GM12878 (cell line): ENCODE measurements at regions not wholly inside any gene's neighbourhood (a gene's known extent, or its start where the extent isn't known, plus 50 kb on each side); places are given as distances from the start of the nearest gene placed in this dataset.
A peak's percentile ranks its signal among the peaks of the same experiment; 100 is the strongest.

Source experiments
- ATAC-seq: fragments of 200-7000 bp; cut with Tn5 transposase; 3 replicates; pipeline ENCODE4 v1.9.1; 2020; ENCODE audit warnings: mild to moderate bottlenecking, moderate library complexity
- BruUV-seq: library from RNA; stranded (reverse); fragments of 400-500 nt; replicated peaks from 2 replicates; lab custom pipeline; 2021; lab: Mats Ljungman, UMichigan
- CTCF ChIA-PET: fragments of 300-600 bp; sonication (Branson Sonifier 250); formaldehyde crosslinking; extraction: SDS; loops from one replicate; lab custom pipeline; 2021; ENCODE audit warnings: inconsistent platforms; lab: Yijun Ruan, JAX
- POLR2A ChIA-PET: fragments of 350-600 bp; formaldehyde crosslinking; extraction: SDS; loops from one replicate; lab custom pipeline; 2021; ENCODE audit warnings: inconsistent platforms; lab: Charles Lee
- RAD21 ChIA-PET: fragments of 300-600 bp; sonication (Branson Sonifier 250); formaldehyde crosslinking; loops from one replicate; lab custom pipeline; 2023; ENCODE audit warnings: antibody characterized with exemption; ENCODE audit not compliant: unreplicated experiment; lab: Charles Lee
- SMC1A ChIA-PET: fragments of 300-600 bp; sonication (Branson Sonifier 250); formaldehyde crosslinking; loops from one replicate; lab custom pipeline; 2023; ENCODE audit not compliant: unreplicated experiment, uncharacterized antibody; lab: Charles Lee
- DNase-seq: peaks from one replicate; pipeline ENCODE4 v3.0.0-alpha.2; 2011; ENCODE audit warnings: low read depth, low spot score
- FAIRE-seq: peaks from 3 replicates; lab custom pipeline; 2011; peaks lifted over from hg19 to GRCh38; lab: Jason Lieb, UNC
- H2AFZ ChIP-seq: 2 replicates; pipeline ENCODE4 v1.6.0; 2011; ENCODE audit warnings: low read depth, low read length, control low read depth; ENCODE audit not compliant: control insufficient read depth
- H3K27ac ChIP-seq: 2 replicates; pipeline ENCODE4 v1.5.1; 2011; ENCODE audit warnings: control low read depth; ENCODE audit not compliant: control insufficient read depth, insufficient read depth
- H3K27me3 ChIP-seq, 2 experiments: replicated peaks in 1 of 2; 2 replicates each; pipeline versions ENCODE4 v1.6.0 to v1.6.1; 2011; ENCODE audit warnings: low read length in 1 of 2; ENCODE audit not compliant: control insufficient read depth in 2 of 2, insufficient read depth in 2 of 2
- H3K36me3 ChIP-seq, 2 experiments: 2 replicates each; pipeline ENCODE4 v1.5.1; 2011; ENCODE audit warnings: low read length in 1 of 2; ENCODE audit not compliant: control insufficient read depth in 2 of 2, insufficient read depth in 2 of 2
- H3K4me1 ChIP-seq: 2 replicates; pipeline ENCODE4 v1.6.1; 2011; ENCODE audit warnings: mild to moderate bottlenecking, low read length, moderate library complexity, mixed read lengths; ENCODE audit not compliant: control insufficient read depth, insufficient read depth
- H3K4me2 ChIP-seq: 2 replicates; pipeline ENCODE4 v1.6.0; 2011; ENCODE audit warnings: control low read depth; ENCODE audit not compliant: control insufficient read depth, insufficient read depth
- H3K4me3 ChIP-seq: fragments of 200-600 bp; sonication (generic); 2 replicates; pipeline ENCODE4 v1.5.1; 2016
- H3K79me2 ChIP-seq: 2 replicates; pipeline ENCODE4 v1.6.0; 2011; ENCODE audit warnings: low read length; ENCODE audit not compliant: control insufficient read depth, insufficient read depth
- H3K9ac ChIP-seq: 2 replicates; pipeline ENCODE4 v1.8.0; 2011; ENCODE audit warnings: low read length, control low read depth, mixed read lengths; ENCODE audit not compliant: control insufficient read depth, insufficient read depth
- H3K9me3 ChIP-seq: replicated peaks from 3 replicates; pipeline ENCODE4 v1.5.1; 2011; ENCODE audit warnings: mild to moderate bottlenecking, low read length; ENCODE audit not compliant: control insufficient read depth, insufficient read depth
- H4K20me1 ChIP-seq: 2 replicates; pipeline ENCODE4 v1.6.0; 2011; ENCODE audit not compliant: control insufficient read depth, insufficient read depth
- BACH1 ChIP-seq: fragments of 450-650 bp; IDR thresholded peaks from 2 replicates; pipeline ENCODE4 v1.6.1; 2017; ENCODE audit warnings: mild to moderate bottlenecking, borderline replicate concordance
- BHLHE40 ChIP-seq, 2 experiments: fragments of 450-650 bp in 1 of 2; IDR thresholded peaks; 2 replicates each; pipeline ENCODE4 v1.6.1; 2011 to 2017; ENCODE audit warnings: low read depth in 2 of 2, borderline replicate concordance in 1 of 2, improper control_type of control experiment in 1 of 2, low read length in 1 of 2, mild to moderate bottlenecking in 1 of 2
- BMI1 ChIP-seq: fragments of 450-650 bp; IDR thresholded peaks from 2 replicates; pipeline ENCODE4 v1.6.1; 2016; ENCODE audit warnings: mild to moderate bottlenecking, moderate library complexity, borderline replicate concordance
- BRCA1 ChIP-seq: IDR thresholded peaks from 2 replicates; pipeline ENCODE4 v1.6.1; 2011; ENCODE audit warnings: low read depth, low read length, improper control_type of control experiment
- DPF2 ChIP-seq: fragments of 450-650 bp; IDR thresholded peaks from 2 replicates; pipeline ENCODE4 v1.6.1; 2017; ENCODE audit warnings: mild to moderate bottlenecking
- EP300 ChIP-seq, 2 experiments: fragments of 150-350 bp in 1 of 2; IDR thresholded peaks; 2 replicates each; pipeline ENCODE4 v1.6.1; 2011 to 2012; ENCODE audit warnings: low read depth in 2 of 2, low read length in 2 of 2, borderline replicate concordance in 1 of 2, improper control_type of control experiment in 1 of 2, inconsistent platforms in 1 of 2; ENCODE audit not compliant: control insufficient read depth in 1 of 2
- ETV6 ChIP-seq, 2 experiments: fragments of 450-650 bp in 1 of 2; IDR thresholded peaks in 1 of 2; conservative IDR thresholded peaks in 1 of 2; 2 replicates each; pipeline ENCODE4 v1.6.1; 2014; ENCODE audit warnings: antibody characterized with exemption in 1 of 2, borderline replicate concordance in 1 of 2, low read depth in 1 of 2, mild to moderate bottlenecking in 1 of 2, moderate library complexity in 1 of 2
- KAT2A ChIP-seq: conservative IDR thresholded peaks from 2 replicates; pipeline ENCODE4 v1.6.1; 2011; ENCODE audit warnings: low read depth, low read length; ENCODE audit not compliant: control insufficient read depth
- MEF2B ChIP-seq: fragments of 450-650 bp; IDR thresholded peaks from 2 replicates; pipeline ENCODE4 v1.6.1; 2018; ENCODE audit warnings: mild to moderate bottlenecking, moderate library complexity; ENCODE audit not compliant: partially characterized antibody, poor library complexity, severe bottlenecking
- NFYA ChIP-seq: IDR thresholded peaks from 2 replicates; pipeline ENCODE4 v1.6.1; 2011; ENCODE audit warnings: low read depth, mild to moderate bottlenecking, low read length, improper control_type of control experiment, borderline replicate concordance
- RUNX3 ChIP-seq: IDR thresholded peaks from 2 replicates; pipeline ENCODE4 v1.6.1; 2012; ENCODE audit warnings: low read length, inconsistent platforms
- SP1 ChIP-seq: IDR thresholded peaks from one replicate; pipeline ENCODE4 v1.6.1; 2011; ENCODE audit warnings: low read depth, low read length
- TBL1XR1 ChIP-seq: IDR thresholded peaks from 2 replicates; pipeline ENCODE4 v1.6.1; 2012; ENCODE audit warnings: low read depth, low read length, improper control_type of control experiment
- WGBS: methylation state at CpG from one replicate; pipeline ENCODE4 v1.1.6; 2016; ENCODE audit warnings: low lambda C conversion rate; ENCODE audit not compliant: insufficient replicate concordance, insufficient coverage; ENCODE audit errors: missing lambda C conversion rate; 5-methylcytosine and 5-hydroxymethylcytosine counted together
- in situ Hi-C: fragments of 300-500 bp; cut with MboI; formaldehyde crosslinking; loops from 9 replicates; pipeline ENCODE4 v1.14.3; 2018; ENCODE audit warnings: mixed read lengths
- intact Hi-C: fragments of 100-400 bp; cut with micrococcal nuclease; formaldehyde crosslinking; loops from one replicate; pipeline ENCODE4 v1.14.2; 2022; ENCODE audit not compliant: unreplicated experiment
- TF ChIP-seq, protein P1 (sequence below): IDR thresholded peaks from 2 replicates; pipeline ENCODE4 v1.6.1; 2012; ENCODE audit warnings: low read length, inconsistent platforms
- TF ChIP-seq, protein P2 (sequence below): fragments of 450-650 bp; IDR thresholded peaks from 2 replicates; pipeline ENCODE4 v1.6.1; 2016; ENCODE audit warnings: mild to moderate bottlenecking, moderate library complexity, borderline replicate concordance
- TF ChIP-seq, protein P3 (sequence below): fragments of 450-650 bp; formaldehyde crosslinking; IDR thresholded peaks from 2 replicates; pipeline ENCODE4 v1.5.0; 2022; ENCODE audit warnings: mild to moderate bottlenecking, missing genetic modification characterization

DNA sequence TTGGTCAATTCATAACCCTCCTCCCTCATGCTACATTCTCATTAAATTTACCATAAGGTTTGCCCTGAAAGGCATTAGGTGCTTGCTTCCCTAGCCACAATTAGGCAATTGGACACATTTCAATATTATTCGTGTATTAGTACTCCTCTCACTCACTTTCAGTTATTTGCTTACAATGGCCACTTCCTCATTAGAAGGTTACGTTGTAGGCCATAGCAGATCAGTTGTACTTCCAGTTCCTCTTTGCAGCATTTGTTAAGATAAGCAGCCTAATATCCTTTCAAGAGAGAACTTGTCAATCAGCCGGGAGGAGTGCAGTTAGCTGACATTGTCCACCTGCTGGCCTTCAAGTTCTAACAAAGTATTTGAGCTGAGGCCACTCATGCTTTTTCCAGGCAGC lies 1017.2 kb downstream of the PCDH7 start:
- intact Hi-C loops = no loop called here
- in situ Hi-C loops = no loop called here
- ChIA-PET POLR2A (no interaction called here), RAD21 (no interaction called here), CTCF (no interaction called here), SMC1A (no interaction called here)
- no peak overlapping the region for H3K4me2 ChIP-seq
- H2AFZ ChIP-seq = no peak overlapping the region
- WGBS = 19% methylated on average over 3 of the region's 3 CpGs
- H3K79me2 ChIP-seq = no peaks in the 10 kb centered on the region
- no peaks in the 10 kb centered on the region for H3K9me3 ChIP-seq
- H3K4me1 ChIP-seq = no peaks in the 10 kb centered on the region
- H3K27me3 ChIP-seq = no peaks in the 10 kb centered on the region
- ATAC-seq (peak; percentile 100), FAIRE-seq (no peak), DNase-seq (peak; percentile 9)
- H3K27ac ChIP-seq = no peak overlapping the region
- no peaks in the 10 kb centered on the region for H4K20me1 ChIP-seq
- no peaks in the 10 kb centered on the region for H3K36me3 ChIP-seq
- H3K9ac ChIP-seq = no peak overlapping the region
- BruUV-seq = no TSS peak
- no peak overlapping the region for H3K4me3 ChIP-seq
- TF ChIP-seq, protein P1, sequence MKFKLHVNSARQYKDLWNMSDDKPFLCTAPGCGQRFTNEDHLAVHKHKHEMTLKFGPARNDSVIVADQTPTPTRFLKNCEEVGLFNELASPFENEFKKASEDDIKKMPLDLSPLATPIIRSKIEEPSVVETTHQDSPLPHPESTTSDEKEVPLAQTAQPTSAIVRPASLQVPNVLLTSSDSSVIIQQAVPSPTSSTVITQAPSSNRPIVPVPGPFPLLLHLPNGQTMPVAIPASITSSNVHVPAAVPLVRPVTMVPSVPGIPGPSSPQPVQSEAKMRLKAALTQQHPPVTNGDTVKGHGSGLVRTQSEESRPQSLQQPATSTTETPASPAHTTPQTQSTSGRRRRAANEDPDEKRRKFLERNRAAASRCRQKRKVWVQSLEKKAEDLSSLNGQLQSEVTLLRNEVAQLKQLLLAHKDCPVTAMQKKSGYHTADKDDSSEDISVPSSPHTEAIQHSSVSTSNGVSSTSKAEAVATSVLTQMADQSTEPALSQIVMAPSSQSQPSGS = no peak
- TF ChIP-seq BRCA1 (no peak), BHLHE40 (IDR thresholded peaks at IDR 0.05; ENCODE audit: borderline replicate concordance in 1 of 2, low read depth in 2 of 2, low read length in 1 of 2) (no peak), NFYA (no peak), BACH1 (peak; percentile 45; the same call in 1 of the 2 replicates), TBL1XR1 (no peak), DPF2 (peak; percentile 89), EP300 (IDR thresholded peaks at IDR 0.05; ENCODE audit: borderline replicate concordance in 1 of 2, control insufficient read depth in 1 of 2, low read depth in 2 of 2, low read length in 2 of 2) (peak in 1 of 2 experiments; percentile 87; a peak in 1 of 4 replicates), SP1 (no peak), RUNX3 (0 out of 2 replicates have a peak, but pooled peaks have one; percentile 9), BMI1 (peak; percentile 40; the same call in 1 of the 2 replicates), ETV6 (conservative IDR thresholded peaks at IDR 0.05 in 1 of 2, IDR thresholded peaks at IDR 0.05 in 1 of 2; ENCODE audit: borderline replicate concordance in 1 of 2, low read depth in 1 of 2) (peak in 1 of 2 experiments; percentile 23; a peak in 1 of 4 replicates), KAT2A (no peak), MEF2B (no peak)
- TF ChIP-seq, protein P2, sequence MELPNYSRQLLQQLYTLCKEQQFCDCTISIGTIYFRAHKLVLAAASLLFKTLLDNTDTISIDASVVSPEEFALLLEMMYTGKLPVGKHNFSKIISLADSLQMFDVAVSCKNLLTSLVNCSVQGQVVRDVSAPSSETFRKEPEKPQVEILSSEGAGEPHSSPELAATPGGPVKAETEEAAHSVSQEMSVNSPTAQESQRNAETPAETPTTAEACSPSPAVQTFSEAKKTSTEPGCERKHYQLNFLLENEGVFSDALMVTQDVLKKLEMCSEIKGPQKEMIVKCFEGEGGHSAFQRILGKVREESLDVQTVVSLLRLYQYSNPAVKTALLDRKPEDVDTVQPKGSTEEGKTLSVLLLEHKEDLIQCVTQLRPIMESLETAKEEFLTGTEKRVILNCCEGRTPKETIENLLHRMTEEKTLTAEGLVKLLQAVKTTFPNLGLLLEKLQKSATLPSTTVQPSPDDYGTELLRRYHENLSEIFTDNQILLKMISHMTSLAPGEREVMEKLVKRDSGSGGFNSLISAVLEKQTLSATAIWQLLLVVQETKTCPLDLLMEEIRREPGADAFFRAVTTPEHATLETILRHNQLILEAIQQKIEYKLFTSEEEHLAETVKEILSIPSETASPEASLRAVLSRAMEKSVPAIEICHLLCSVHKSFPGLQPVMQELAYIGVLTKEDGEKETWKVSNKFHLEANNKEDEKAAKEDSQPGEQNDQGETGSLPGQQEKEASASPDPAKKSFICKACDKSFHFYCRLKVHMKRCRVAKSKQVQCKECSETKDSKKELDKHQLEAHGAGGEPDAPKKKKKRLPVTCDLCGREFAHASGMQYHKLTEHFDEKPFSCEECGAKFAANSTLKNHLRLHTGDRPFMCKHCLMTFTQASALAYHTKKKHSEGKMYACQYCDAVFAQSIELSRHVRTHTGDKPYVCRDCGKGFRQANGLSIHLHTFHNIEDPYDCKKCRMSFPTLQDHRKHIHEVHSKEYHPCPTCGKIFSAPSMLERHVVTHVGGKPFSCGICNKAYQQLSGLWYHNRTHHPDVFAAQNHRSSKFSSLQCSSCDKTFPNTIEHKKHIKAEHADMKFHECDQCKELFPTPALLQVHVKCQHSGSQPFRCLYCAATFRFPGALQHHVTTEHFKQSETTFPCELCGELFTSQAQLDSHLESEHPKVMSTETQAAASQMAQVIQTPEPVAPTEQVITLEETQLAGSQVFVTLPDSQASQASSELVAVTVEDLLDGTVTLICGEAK = no peak
- TF ChIP-seq, protein P3, sequence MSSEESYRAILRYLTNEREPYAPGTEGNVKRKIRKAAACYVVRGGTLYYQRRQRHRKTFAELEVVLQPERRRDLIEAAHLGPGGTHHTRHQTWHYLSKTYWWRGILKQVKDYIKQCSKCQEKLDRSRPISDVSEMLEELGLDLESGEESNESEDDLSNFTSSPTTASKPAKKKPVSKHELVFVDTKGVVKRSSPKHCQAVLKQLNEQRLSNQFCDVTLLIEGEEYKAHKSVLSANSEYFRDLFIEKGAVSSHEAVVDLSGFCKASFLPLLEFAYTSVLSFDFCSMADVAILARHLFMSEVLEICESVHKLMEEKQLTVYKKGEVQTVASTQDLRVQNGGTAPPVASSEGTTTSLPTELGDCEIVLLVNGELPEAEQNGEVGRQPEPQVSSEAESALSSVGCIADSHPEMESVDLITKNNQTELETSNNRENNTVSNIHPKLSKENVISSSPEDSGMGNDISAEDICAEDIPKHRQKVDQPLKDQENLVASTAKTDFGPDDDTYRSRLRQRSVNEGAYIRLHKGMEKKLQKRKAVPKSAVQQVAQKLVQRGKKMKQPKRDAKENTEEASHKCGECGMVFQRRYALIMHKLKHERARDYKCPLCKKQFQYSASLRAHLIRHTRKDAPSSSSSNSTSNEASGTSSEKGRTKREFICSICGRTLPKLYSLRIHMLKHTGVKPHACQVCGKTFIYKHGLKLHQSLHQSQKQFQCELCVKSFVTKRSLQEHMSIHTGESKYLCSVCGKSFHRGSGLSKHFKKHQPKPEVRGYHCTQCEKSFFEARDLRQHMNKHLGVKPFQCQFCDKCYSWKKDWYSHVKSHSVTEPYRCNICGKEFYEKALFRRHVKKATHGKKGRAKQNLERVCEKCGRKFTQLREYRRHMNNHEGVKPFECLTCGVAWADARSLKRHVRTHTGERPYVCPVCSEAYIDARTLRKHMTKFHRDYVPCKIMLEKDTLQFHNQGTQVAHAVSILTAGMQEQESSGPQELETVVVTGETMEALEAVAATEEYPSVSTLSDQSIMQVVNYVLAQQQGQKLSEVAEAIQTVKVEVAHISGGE (CRISPR knock-in tag) = no peak
